ENCODE measurements at regions not wholly inside any gene's neighbourhood (a gene's known extent, or its start where the extent isn't known, plus 50 kb on each side); places are given as distances from the start of the nearest gene placed in this dataset.

DNA sequence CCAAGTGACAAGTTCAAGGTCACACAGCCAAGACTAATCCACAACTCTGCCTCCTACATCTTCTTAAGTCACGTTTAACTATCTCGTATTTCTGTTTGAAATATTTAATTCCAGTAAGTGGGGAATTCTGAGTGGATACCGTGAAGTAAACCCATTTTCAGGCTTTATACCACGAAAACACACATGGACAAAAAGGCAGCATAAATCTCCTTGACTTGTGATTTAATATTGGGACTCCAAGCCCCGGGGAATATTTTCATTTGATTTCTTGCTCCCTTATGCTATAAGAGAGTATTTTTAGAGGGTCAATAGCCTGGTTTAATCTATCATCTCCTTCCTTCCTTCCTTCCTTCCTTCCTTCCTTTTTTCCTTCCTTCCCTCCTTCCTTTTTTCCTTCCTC, 716.7 kb downstream of the VRK1 start:
- TF ChIP-seq, protein P1, sequence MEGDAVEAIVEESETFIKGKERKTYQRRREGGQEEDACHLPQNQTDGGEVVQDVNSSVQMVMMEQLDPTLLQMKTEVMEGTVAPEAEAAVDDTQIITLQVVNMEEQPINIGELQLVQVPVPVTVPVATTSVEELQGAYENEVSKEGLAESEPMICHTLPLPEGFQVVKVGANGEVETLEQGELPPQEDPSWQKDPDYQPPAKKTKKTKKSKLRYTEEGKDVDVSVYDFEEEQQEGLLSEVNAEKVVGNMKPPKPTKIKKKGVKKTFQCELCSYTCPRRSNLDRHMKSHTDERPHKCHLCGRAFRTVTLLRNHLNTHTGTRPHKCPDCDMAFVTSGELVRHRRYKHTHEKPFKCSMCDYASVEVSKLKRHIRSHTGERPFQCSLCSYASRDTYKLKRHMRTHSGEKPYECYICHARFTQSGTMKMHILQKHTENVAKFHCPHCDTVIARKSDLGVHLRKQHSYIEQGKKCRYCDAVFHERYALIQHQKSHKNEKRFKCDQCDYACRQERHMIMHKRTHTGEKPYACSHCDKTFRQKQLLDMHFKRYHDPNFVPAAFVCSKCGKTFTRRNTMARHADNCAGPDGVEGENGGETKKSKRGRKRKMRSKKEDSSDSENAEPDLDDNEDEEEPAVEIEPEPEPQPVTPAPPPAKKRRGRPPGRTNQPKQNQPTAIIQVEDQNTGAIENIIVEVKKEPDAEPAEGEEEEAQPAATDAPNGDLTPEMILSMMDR (IDR thresholded peaks at IDR 0.05) = no peak
- no peak for TF ChIP-seq MXD4 (CRISPR knock-in tag; IDR thresholded peaks at IDR 0.05; ENCODE audit: borderline replicate concordance)
- TF ChIP-seq NR1H2 (CRISPR knock-in tag; IDR thresholded peaks at IDR 0.05) = no peak
- TF ChIP-seq, protein P2, sequence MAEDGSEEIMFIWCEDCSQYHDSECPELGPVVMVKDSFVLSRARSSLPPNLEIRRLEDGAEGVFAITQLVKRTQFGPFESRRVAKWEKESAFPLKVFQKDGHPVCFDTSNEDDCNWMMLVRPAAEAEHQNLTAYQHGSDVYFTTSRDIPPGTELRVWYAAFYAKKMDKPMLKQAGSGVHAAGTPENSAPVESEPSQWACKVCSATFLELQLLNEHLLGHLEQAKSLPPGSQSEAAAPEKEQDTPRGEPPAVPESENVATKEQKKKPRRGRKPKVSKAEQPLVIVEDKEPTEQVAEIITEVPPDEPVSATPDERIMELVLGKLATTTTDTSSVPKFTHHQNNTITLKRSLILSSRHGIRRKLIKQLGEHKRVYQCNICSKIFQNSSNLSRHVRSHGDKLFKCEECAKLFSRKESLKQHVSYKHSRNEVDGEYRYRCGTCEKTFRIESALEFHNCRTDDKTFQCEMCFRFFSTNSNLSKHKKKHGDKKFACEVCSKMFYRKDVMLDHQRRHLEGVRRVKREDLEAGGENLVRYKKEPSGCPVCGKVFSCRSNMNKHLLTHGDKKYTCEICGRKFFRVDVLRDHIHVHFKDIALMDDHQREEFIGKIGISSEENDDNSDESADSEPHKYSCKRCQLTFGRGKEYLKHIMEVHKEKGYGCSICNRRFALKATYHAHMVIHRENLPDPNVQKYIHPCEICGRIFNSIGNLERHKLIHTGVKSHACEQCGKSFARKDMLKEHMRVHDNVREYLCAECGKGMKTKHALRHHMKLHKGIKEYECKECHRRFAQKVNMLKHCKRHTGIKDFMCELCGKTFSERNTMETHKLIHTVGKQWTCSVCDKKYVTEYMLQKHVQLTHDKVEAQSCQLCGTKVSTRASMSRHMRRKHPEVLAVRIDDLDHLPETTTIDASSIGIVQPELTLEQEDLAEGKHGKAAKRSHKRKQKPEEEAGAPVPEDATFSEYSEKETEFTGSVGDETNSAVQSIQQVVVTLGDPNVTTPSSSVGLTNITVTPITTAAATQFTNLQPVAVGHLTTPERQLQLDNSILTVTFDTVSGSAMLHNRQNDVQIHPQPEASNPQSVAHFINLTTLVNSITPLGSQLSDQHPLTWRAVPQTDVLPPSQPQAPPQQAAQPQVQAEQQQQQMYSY (CRISPR knock-in tag; IDR thresholded peaks at IDR 0.05) = no peak
- no peak for TF ChIP-seq JUN (CRISPR knock-in tag; IDR thresholded peaks at IDR 0.05)
- TF ChIP-seq RELA (CRISPR knock-in tag; IDR thresholded peaks at IDR 0.05; ENCODE audit: borderline replicate concordance) = no peak
- TF ChIP-seq, protein P3, sequence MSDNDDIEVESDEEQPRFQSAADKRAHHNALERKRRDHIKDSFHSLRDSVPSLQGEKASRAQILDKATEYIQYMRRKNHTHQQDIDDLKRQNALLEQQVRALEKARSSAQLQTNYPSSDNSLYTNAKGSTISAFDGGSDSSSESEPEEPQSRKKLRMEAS (CRISPR knock-in tag; IDR thresholded peaks at IDR 0.05) = no peak
- no peak for TF ChIP-seq ZNF317 (CRISPR knock-in tag; IDR thresholded peaks at IDR 0.05; ENCODE audit: borderline replicate concordance, low read depth)

All from WTC11 (cell line).